ENCODE measurements at regions not wholly inside any gene's neighbourhood (a gene's known extent, or its start where the extent isn't known, plus 50 kb on each side); places are given as distances from the start of the nearest gene placed in this dataset.

DNA sequence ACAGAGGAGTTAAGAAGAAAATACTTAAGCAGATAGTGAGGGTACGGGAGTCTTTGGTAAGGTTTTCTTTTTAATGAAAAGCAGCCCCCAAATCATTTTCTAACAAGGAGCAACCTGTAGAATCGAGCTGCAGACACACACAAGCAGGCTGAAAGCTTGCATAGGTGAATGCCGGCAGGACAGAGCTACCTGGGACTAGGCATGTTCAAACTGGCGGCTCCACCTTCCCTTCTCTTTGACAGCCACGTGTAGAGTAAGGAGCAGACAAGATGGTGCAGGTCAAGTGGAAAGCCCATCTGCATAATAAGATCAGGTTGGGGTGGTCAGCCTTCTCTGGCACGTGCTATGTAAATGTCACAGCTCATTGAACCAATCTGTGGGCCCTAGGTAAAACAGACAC lies 1292.4 kb downstream of the EPHA7 start:
- no peak for TF ChIP-seq CTCF (IDR thresholded peaks at IDR 0.05)
- TF ChIP-seq POLR2A (IDR thresholded peaks at IDR 0.05): no peak

Data from body of pancreas (tissue), 4 donors.